Vagina (tissue), 2 donors: ENCODE measurements at regions not wholly inside any gene's neighbourhood (a gene's known extent, or its start where the extent isn't known, plus 50 kb on each side); places are given as distances from the start of the nearest gene placed in this dataset.

Source experiments
- CTCF ChIP-seq, 3 experiments: fragments of 450-650 bp in 2 of 3; fragments of 200-600 bp in 1 of 3; sonication (generic) in 1 of 3; IDR thresholded peaks; one replicate each; pipeline ENCODE4 v1.5.1; 2017 to 2019; ENCODE audit warnings: antibody characterized with exemption in 3 of 3, mild to moderate bottlenecking in 2 of 3, moderate library complexity in 2 of 3
- POLR2A ChIP-seq, 2 donors: fragments of 450-650 bp; IDR thresholded peaks; one replicate each; pipeline ENCODE4 v1.6.1; 2017; ENCODE audit warnings: antibody characterized with exemption in 2 of 2, mild to moderate bottlenecking in 2 of 2, moderate library complexity in 2 of 2
- POLR2AphosphoS5 ChIP-seq, 2 donors: sonication (generic); formaldehyde crosslinking; IDR thresholded peaks; one replicate each; pipeline ENCODE4 v1.9.0; 2017; ENCODE audit warnings: antibody characterized with exemption in 2 of 2, mild to moderate bottlenecking in 2 of 2, low read depth in 1 of 2; ENCODE audit not compliant: insufficient read depth in 1 of 2

GRCh38 chr15:79161837-79162508 is 71.4 kb upstream of the RASGRF1 start:
- TF ChIP-seq POLR2AphosphoS5 (IDR thresholded peaks at IDR 0.05; ENCODE audit: insufficient read depth in 1 of 2, low read depth in 1 of 2): no peak
- no peak for TF ChIP-seq CTCF (IDR thresholded peaks at IDR 0.05)
- no peak for TF ChIP-seq POLR2A (IDR thresholded peaks at IDR 0.05)
